Endothelial cell of umbilical vein (primary cell): ENCODE measurements at regions not wholly inside any gene's neighbourhood (a gene's known extent, or its start where the extent isn't known, plus 50 kb on each side); places are given as distances from the start of the nearest gene placed in this dataset.

Source experiments
- MAX ChIP-seq: IDR thresholded peaks from 2 replicates; pipeline ENCODE4 v1.6.1; 2011; ENCODE audit not compliant: insufficient read depth, insufficient read length
- POLR2A ChIP-seq: IDR thresholded peaks from 2 replicates; pipeline ENCODE4 v1.6.1; 2012; ENCODE audit warnings: low read depth, mild to moderate bottlenecking, control low read depth, low read length
- POLR2AphosphoS5 ChIP-seq: IDR thresholded peaks from 2 replicates; pipeline ENCODE4 v1.6.1; 2012; ENCODE audit warnings: low read depth, mild to moderate bottlenecking, control low read depth, low read length, moderate library complexity; ENCODE audit not compliant: insufficient read depth

- no peak for TF ChIP-seq POLR2A
- no peak for TF ChIP-seq POLR2AphosphoS5
- no peak for TF ChIP-seq MAX
These were observed 359.2 kb downstream of the PREX1 start for GRCh38 chr20:48468571-48468970.
